SK-N-SH treated with all-trans-retinoic acid at 6 μM for 48 hours (cell line): ENCODE measurements at regions not wholly inside any gene's neighbourhood (a gene's known extent, or its start where the extent isn't known, plus 50 kb on each side); places are given as distances from the start of the nearest gene placed in this dataset.

Experiments used
- ATAC-seq: fragments of 200-7000 bp; cut with Tn5 transposase; 3 replicates; pipeline ENCODE4 v1.9.1; 2020; ENCODE audit warnings: mild to moderate bottlenecking, moderate library complexity
- ARNTL ChIP-seq: fragments of 450-650 bp; formaldehyde crosslinking; IDR thresholded peaks from 2 replicates; pipeline ENCODE4 v1.5.0; 2020; ENCODE audit warnings: low read depth, mild to moderate bottlenecking, moderate library complexity, borderline replicate concordance
- CSDC2 ChIP-seq: fragments of 250-450 bp; sonication (Bioruptor Pico); IDR thresholded peaks from 2 replicates; pipeline ENCODE4 v1.5.0; 2020; ENCODE audit warnings: mild to moderate bottlenecking, moderate library complexity
- CSRNP3 ChIP-seq: fragments of 250-450 bp; sonication (Bioruptor Pico); IDR thresholded peaks from 2 replicates; pipeline ENCODE4 v1.5.1; 2021; ENCODE audit warnings: mild to moderate bottlenecking, moderate library complexity
- ESRRG ChIP-seq: fragments of 250-450 bp; sonication (Bioruptor Pico); IDR thresholded peaks from 2 replicates; pipeline ENCODE4 v1.6.1; 2021; ENCODE audit warnings: mild to moderate bottlenecking
- GLIS3 ChIP-seq: fragments of 250-450 bp; sonication (Bioruptor Pico); IDR thresholded peaks from 2 replicates; pipeline ENCODE4 v1.5.0; 2020; ENCODE audit warnings: mild to moderate bottlenecking, moderate library complexity
- ISL1 ChIP-seq: fragments of 250-450 bp; sonication (Bioruptor Pico); IDR thresholded peaks from 2 replicates; pipeline ENCODE4 v2.1.2; 2022; ENCODE audit warnings: mild to moderate bottlenecking, moderate library complexity
- OSR1 ChIP-seq: fragments of 250-450 bp; sonication (Bioruptor Pico); IDR thresholded peaks from 2 replicates; pipeline ENCODE4 v1.8.0; 2022; ENCODE audit warnings: moderate library complexity, mild to moderate bottlenecking, inconsistent platforms
- PATZ1 ChIP-seq: fragments of 250-450 bp; sonication (Bioruptor Pico); IDR thresholded peaks from 2 replicates; pipeline ENCODE4 v1.8.0; 2020; ENCODE audit warnings: mild to moderate bottlenecking, moderate library complexity, borderline replicate concordance
- PPARA ChIP-seq: fragments of 250-450 bp; sonication (Bioruptor Pico); IDR thresholded peaks from 2 replicates; pipeline ENCODE4 v1.5.0; 2020; ENCODE audit warnings: mild to moderate bottlenecking, borderline replicate concordance
- RARB ChIP-seq: fragments of 250-450 bp; sonication (Bioruptor Pico); IDR thresholded peaks from 2 replicates; pipeline ENCODE4 v1.8.0; 2021; ENCODE audit warnings: mild to moderate bottlenecking, moderate library complexity
- SNAI2 ChIP-seq: fragments of 250-450 bp; sonication (Bioruptor Pico); IDR thresholded peaks from 2 replicates; pipeline ENCODE4 v1.5.0; 2020; ENCODE audit warnings: mild to moderate bottlenecking, moderate library complexity
- TCF4 ChIP-seq: fragments of 250-450 bp; sonication (Bioruptor Pico); IDR thresholded peaks from 2 replicates; pipeline ENCODE4 v1.8.0; 2021; ENCODE audit warnings: mild to moderate bottlenecking, moderate library complexity, borderline replicate concordance
- ZC3H10 ChIP-seq: fragments of 250-450 bp; sonication (Bioruptor Pico); IDR thresholded peaks from 2 replicates; pipeline ENCODE4 v1.5.1; 2021; ENCODE audit warnings: mild to moderate bottlenecking, moderate library complexity
- ZFP3 ChIP-seq: fragments of 250-450 bp; sonication (Bioruptor Pico); IDR thresholded peaks from 2 replicates; pipeline ENCODE4 v1.5.0; 2020; ENCODE audit warnings: mild to moderate bottlenecking, moderate library complexity
- ZNF565 ChIP-seq: fragments of 450-650 bp; formaldehyde crosslinking; conservative IDR thresholded peaks from 2 replicates; pipeline ENCODE4 v1.5.0; 2020; ENCODE audit warnings: low read depth, mild to moderate bottlenecking, moderate library complexity
- ZNF70 ChIP-seq: fragments of 450-650 bp; formaldehyde crosslinking; IDR thresholded peaks from 2 replicates; pipeline ENCODE4 v1.5.0; 2020; ENCODE audit warnings: mild to moderate bottlenecking, moderate library complexity
- ZNF8 ChIP-seq: fragments of 450-650 bp; formaldehyde crosslinking; IDR thresholded peaks from 2 replicates; pipeline ENCODE4 v1.5.0; 2020; ENCODE audit warnings: mild to moderate bottlenecking, moderate library complexity
- TF ChIP-seq, protein P1 (sequence below): fragments of 250-450 bp; sonication (Bioruptor Pico); IDR thresholded peaks from 2 replicates; pipeline ENCODE4 v1.8.0; 2021; ENCODE audit warnings: low read depth, mild to moderate bottlenecking, moderate library complexity, borderline replicate concordance
- TF ChIP-seq, protein P2 (sequence below): fragments of 250-450 bp; sonication (Bioruptor Pico); IDR thresholded peaks from 2 replicates; pipeline ENCODE4 v1.5.1; 2020; ENCODE audit warnings: low read depth, mild to moderate bottlenecking, moderate library complexity

- TF ChIP-seq ZNF8 (CRISPR knock-in tag) (no peak), PATZ1 (CRISPR knock-in tag) (no peak), TCF4 (CRISPR knock-in tag) (no peak), CSRNP3 (CRISPR knock-in tag) (no peak), ZNF565 (CRISPR knock-in tag) (no peak), ZC3H10 (no peak), RARB (CRISPR knock-in tag) (no peak), ESRRG (CRISPR knock-in tag) (no peak), ZFP3 (CRISPR knock-in tag) (no peak), GLIS3 (CRISPR knock-in tag) (no peak), CSDC2 (CRISPR knock-in tag) (no peak)
- TF ChIP-seq, protein P1, sequence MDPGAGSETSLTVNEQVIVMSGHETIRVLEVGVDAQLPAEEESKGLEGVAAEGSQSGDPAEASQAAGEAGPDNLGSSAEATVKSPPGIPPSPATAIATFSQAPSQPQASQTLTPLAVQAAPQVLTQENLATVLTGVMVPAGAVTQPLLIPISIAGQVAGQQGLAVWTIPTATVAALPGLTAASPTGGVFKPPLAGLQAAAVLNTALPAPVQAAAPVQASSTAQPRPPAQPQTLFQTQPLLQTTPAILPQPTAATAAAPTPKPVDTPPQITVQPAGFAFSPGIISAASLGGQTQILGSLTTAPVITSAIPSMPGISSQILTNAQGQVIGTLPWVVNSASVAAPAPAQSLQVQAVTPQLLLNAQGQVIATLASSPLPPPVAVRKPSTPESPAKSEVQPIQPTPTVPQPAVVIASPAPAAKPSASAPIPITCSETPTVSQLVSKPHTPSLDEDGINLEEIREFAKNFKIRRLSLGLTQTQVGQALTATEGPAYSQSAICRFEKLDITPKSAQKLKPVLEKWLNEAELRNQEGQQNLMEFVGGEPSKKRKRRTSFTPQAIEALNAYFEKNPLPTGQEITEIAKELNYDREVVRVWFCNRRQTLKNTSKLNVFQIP (CRISPR knock-in tag): no peak
- TF ChIP-seq, protein P2, sequence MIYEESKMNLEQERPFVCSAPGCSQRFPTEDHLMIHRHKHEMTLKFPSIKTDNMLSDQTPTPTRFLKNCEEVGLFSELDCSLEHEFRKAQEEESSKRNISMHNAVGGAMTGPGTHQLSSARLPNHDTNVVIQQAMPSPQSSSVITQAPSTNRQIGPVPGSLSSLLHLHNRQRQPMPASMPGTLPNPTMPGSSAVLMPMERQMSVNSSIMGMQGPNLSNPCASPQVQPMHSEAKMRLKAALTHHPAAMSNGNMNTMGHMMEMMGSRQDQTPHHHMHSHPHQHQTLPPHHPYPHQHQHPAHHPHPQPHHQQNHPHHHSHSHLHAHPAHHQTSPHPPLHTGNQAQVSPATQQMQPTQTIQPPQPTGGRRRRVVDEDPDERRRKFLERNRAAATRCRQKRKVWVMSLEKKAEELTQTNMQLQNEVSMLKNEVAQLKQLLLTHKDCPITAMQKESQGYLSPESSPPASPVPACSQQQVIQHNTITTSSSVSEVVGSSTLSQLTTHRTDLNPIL (CRISPR knock-in tag): no peak
- TF ChIP-seq, all 23 proteins: peak for 0
- ATAC-seq: no peak
Observed at GRCh38 chr1:11407301-11407994, 71.5 kb upstream of the DISP3 start.

DNA sequence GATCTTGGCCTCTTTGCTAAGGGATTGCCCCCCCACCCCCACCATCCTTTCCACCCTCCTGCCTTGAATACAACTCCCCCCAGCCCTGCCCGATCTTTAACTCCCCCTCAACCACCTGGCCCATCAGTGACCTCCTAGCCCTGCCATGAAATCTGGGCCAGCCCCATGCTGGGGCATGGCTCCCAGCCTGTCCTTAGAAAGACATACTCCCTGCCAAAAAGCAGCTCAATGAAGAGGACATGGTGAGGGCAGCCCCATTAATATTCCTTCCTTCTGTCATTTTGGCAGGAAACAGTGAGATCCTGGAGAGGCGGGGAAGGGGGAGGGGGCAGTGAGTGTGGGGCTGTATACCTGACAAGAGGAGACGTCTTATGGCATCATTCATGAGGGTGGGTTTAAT is 66.8 kb upstream of the DISP3 start:
- no peak for TF ChIP-seq PATZ1 (CRISPR knock-in tag)
- TF ChIP-seq, protein P1 (CRISPR knock-in tag): no peak
- TF ChIP-seq, protein P2 (CRISPR knock-in tag): no peak
- TF ChIP-seq RARB (CRISPR knock-in tag): no peak
- TF ChIP-seq ISL1 (CRISPR knock-in tag): no peak
- TF ChIP-seq ZFP3 (CRISPR knock-in tag): no peak
- no peak for TF ChIP-seq GLIS3 (CRISPR knock-in tag)
- TF ChIP-seq SNAI2 (CRISPR knock-in tag): no peak
- no peak for TF ChIP-seq PPARA (CRISPR knock-in tag)
- no peak for TF ChIP-seq OSR1
- TF ChIP-seq ARNTL (CRISPR knock-in tag): no peak
- TF ChIP-seq CSDC2 (CRISPR knock-in tag): no peak
- TF ChIP-seq ZNF565 (CRISPR knock-in tag): no peak
- TF ChIP-seq ZNF8 (CRISPR knock-in tag): no peak
- TF ChIP-seq ESRRG (CRISPR knock-in tag): no peak
- TF ChIP-seq ZNF70 (CRISPR knock-in tag): no peak
- ATAC-seq: no peak
